ENCODE measurements at regions not wholly inside any gene's neighbourhood (a gene's known extent, or its start where the extent isn't known, plus 50 kb on each side); places are given as distances from the start of the nearest gene placed in this dataset.

DNA sequence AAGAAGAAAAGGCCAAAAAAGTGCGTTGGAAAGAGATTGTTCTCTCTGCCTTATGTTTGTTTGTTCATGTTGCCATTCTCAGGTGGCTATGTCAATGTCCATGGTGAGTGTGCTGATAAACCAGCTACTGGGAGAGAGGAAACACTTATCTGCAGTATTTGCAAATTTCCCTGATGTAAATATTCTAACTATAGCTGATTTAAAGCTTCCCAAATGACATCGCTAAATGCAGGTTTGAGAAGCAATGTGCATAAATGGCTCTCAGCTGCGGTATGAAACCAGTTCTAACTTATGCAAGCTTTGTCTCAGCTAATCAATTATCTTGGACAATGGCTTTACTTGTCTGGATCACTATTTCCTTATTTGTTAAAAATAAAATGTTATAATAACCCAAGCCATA lies 312.5 kb upstream of the ANO3 start:
- Mint-ChIP-seq H3K4me3 (no peak overlapping the region), H3K4me1 (no peaks in the 10 kb centered on the region), H3K9me3 (peaks cover 6 to 9% of the 10 kb centered on the region in 2 donors), H3K36me3 (no peaks in the 10 kb centered on the region), H3K27ac (no peak overlapping the region), H3K27me3 (ENCODE audit: low read depth in 2 of 2) (no peaks in the 10 kb centered on the region)
- TF ChIP-seq, protein P1, sequence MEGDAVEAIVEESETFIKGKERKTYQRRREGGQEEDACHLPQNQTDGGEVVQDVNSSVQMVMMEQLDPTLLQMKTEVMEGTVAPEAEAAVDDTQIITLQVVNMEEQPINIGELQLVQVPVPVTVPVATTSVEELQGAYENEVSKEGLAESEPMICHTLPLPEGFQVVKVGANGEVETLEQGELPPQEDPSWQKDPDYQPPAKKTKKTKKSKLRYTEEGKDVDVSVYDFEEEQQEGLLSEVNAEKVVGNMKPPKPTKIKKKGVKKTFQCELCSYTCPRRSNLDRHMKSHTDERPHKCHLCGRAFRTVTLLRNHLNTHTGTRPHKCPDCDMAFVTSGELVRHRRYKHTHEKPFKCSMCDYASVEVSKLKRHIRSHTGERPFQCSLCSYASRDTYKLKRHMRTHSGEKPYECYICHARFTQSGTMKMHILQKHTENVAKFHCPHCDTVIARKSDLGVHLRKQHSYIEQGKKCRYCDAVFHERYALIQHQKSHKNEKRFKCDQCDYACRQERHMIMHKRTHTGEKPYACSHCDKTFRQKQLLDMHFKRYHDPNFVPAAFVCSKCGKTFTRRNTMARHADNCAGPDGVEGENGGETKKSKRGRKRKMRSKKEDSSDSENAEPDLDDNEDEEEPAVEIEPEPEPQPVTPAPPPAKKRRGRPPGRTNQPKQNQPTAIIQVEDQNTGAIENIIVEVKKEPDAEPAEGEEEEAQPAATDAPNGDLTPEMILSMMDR (IDR thresholded peaks at IDR 0.05): no peak
- intact Hi-C loops (cut with micrococcal nuclease): no loop called here
- 85% methylated on average over 3 of the region's 3 CpGs for WGBS (ENCODE audit: insufficient coverage)
- no peak for ATAC-seq
- no peak for DNase-seq
- no peak overlapping the region for H3K4me3 ChIP-seq (ENCODE audit: low read length)
- H3K27me3 ChIP-seq (ENCODE audit: control insufficient read depth, insufficient read depth, low read length): no peaks in the 10 kb centered on the region
- H3K9me3 ChIP-seq (ENCODE audit: control insufficient read depth, insufficient read depth, low read length): no peaks in the 10 kb centered on the region
- H3K27ac ChIP-seq (ENCODE audit: low read length): no peak overlapping the region
- H3K4me1 ChIP-seq (ENCODE audit: control insufficient read depth, insufficient read depth, low read length): no peaks in the 10 kb centered on the region
- H3K36me3 ChIP-seq (ENCODE audit: control insufficient read depth, insufficient read depth, low read length): no peaks in the 10 kb centered on the region

DNA sequence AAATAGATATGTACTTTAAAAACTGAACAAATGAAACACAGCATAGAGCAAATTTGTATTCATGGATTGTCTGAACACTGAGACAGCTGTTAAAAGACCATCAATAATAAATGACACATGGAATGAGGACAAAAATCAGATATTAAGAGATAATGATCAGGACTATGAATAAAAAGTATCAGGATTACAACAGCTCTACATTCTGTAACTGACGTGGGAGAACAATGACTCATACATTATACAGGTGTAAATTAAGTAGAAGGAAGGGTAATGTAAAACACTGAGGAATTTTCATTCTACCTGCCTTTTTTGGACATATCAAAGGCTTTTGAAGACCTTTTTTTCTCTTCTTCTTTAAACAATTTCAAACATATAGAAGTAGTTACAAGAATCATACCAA lies 310.9 kb upstream of the ANO3 start:
- Histone ChIP-seq H3K27me3 (ENCODE audit: control insufficient read depth, insufficient read depth, low read length) (no peaks in the 10 kb centered on the region), H3K27ac (ENCODE audit: low read length) (no peak overlapping the region), H3K4me1 (ENCODE audit: control insufficient read depth, insufficient read depth, low read length) (no peaks in the 10 kb centered on the region), H3K9me3 (ENCODE audit: control insufficient read depth, insufficient read depth, low read length) (no peaks in the 10 kb centered on the region), H3K4me3 (ENCODE audit: low read length) (no peak overlapping the region), H3K36me3 (ENCODE audit: control insufficient read depth, insufficient read depth, low read length) (no peaks in the 10 kb centered on the region)
- no CpG with 5 or more reads among the region's 1 CpG for WGBS (ENCODE audit: insufficient coverage)
- H3K4me3 Mint-ChIP-seq: no peak overlapping the region
- H3K27me3 Mint-ChIP-seq (ENCODE audit: low read depth in 2 of 2): no peaks in the 10 kb centered on the region
- ATAC-seq (no peak), DNase-seq (no peak)
- peaks cover 6 to 8% of the 10 kb centered on the region in 2 donors for H3K9me3 Mint-ChIP-seq
- H3K36me3 Mint-ChIP-seq: no peaks in the 10 kb centered on the region
- TF ChIP-seq, protein P1 (IDR thresholded peaks at IDR 0.05): no peak
- no peak overlapping the region for H3K27ac Mint-ChIP-seq
- intact Hi-C loops (cut with micrococcal nuclease): no loop called here
- H3K4me1 Mint-ChIP-seq: no peaks in the 10 kb centered on the region

DNA sequence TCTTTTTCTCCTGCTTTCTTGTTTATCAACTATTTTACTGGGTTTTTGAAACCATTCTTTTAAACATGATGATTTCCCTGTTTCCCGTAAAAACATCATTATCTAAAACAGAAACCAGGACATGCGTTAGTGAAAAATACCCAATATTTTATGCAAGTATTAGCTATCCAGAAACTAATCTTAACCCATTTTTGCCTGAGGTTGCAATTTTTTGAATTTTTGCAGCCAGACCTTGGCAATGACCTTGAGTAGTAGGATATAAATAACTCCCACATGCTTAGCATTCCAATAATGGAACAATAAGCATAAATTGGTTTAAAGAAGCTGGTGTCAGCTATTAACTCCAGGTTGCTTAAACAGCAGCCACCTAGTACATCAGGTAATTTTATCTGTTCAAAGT lies 308.9 kb upstream of the ANO3 start:
- TF ChIP-seq, protein P1 (IDR thresholded peaks at IDR 0.05): no peak
- 100% methylated on average over 2 of the region's 2 CpGs for WGBS (ENCODE audit: insufficient coverage)
- intact Hi-C loops (cut with micrococcal nuclease): no loop called here

DNA sequence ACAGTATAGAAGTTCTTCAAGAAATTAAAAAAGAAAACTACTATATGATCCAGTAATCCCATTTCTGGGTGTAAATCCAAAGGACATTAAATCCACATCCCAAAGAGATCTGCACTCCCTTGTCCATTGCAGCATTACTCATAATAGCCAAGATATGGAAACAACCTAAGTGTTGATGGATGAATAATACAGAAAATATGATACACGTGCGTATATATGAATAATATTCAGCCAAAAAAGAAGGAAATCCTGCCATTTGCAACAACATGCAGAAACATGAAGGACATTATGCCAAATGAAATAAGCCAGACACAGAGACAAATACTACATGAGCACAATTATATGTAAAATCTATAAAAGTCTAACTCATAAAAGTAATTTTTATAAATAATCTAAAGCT lies 306.3 kb upstream of the ANO3 start:
- Mint-ChIP-seq H3K27ac (no peak overlapping the region), H3K27me3 (ENCODE audit: low read depth in 2 of 2) (no peaks in the 10 kb centered on the region), H3K4me1 (no peaks in the 10 kb centered on the region), H3K9me3 (peaks cover 5 to 12% of the 10 kb centered on the region in 2 donors), H3K4me3 (no peak overlapping the region), H3K36me3 (no peaks in the 10 kb centered on the region)
- no peak overlapping the region for H3K27ac ChIP-seq (ENCODE audit: low read length)
- DNase-seq (no peak), ATAC-seq (no peak)
- 100% methylated on average over 2 of the region's 2 CpGs for WGBS (ENCODE audit: insufficient coverage)
- no peaks in the 10 kb centered on the region for H3K36me3 ChIP-seq (ENCODE audit: control insufficient read depth, insufficient read depth, low read length)
- no peak overlapping the region for H3K4me3 ChIP-seq (ENCODE audit: low read length)
- no peaks in the 10 kb centered on the region for H3K27me3 ChIP-seq (ENCODE audit: control insufficient read depth, insufficient read depth, low read length)
- TF ChIP-seq, protein P1 (IDR thresholded peaks at IDR 0.05): no peak
- no peaks in the 10 kb centered on the region for H3K4me1 ChIP-seq (ENCODE audit: control insufficient read depth, insufficient read depth, low read length)
- intact Hi-C loops (cut with micrococcal nuclease): no loop called here
- no peaks in the 10 kb centered on the region for H3K9me3 ChIP-seq (ENCODE audit: control insufficient read depth, insufficient read depth, low read length)

More for the DNA sequence above, 308.9 kb upstream of the ANO3 start:
- peaks cover 8% of the 10 kb centered on the region in 2 donors for H3K9me3 Mint-ChIP-seq
- H3K4me1 Mint-ChIP-seq: no peaks in the 10 kb centered on the region
- Histone ChIP-seq H3K36me3 (ENCODE audit: control insufficient read depth, insufficient read depth, low read length) (no peaks in the 10 kb centered on the region), H3K27ac (ENCODE audit: low read length) (no peak overlapping the region), H3K4me3 (ENCODE audit: low read length) (no peak overlapping the region), H3K27me3 (ENCODE audit: control insufficient read depth, insufficient read depth, low read length) (no peaks in the 10 kb centered on the region), H3K4me1 (ENCODE audit: control insufficient read depth, insufficient read depth, low read length) (no peaks in the 10 kb centered on the region), H3K9me3 (ENCODE audit: control insufficient read depth, insufficient read depth, low read length) (no peaks in the 10 kb centered on the region)
- no peak overlapping the region for H3K27ac Mint-ChIP-seq
- no peak overlapping the region for H3K4me3 Mint-ChIP-seq
- no peak for DNase-seq
- no peaks in the 10 kb centered on the region for H3K36me3 Mint-ChIP-seq
- no peak for ATAC-seq
- no peaks in the 10 kb centered on the region for H3K27me3 Mint-ChIP-seq (ENCODE audit: low read depth in 2 of 2)

All from natural killer cell (primary cell).